IPS-15b (cell line): ENCODE measurements at regions not wholly inside any gene's neighbourhood (a gene's known extent, or its start where the extent isn't known, plus 50 kb on each side); places are given as distances from the start of the nearest gene placed in this dataset.

Experiments
- H3K27me3 ChIP-seq: one replicate; pipeline ENCODE4 v1.6.1; 2013; ENCODE audit warnings: low read length; ENCODE audit not compliant: control insufficient read depth, insufficient read depth
- H3K36me3 ChIP-seq: one replicate; pipeline ENCODE4 v1.6.1; 2013; ENCODE audit warnings: low read length; ENCODE audit not compliant: control insufficient read depth, insufficient read depth
- H3K4me1 ChIP-seq: one replicate; pipeline ENCODE4 v1.6.1; 2013; ENCODE audit warnings: mild to moderate bottlenecking, low read length; ENCODE audit not compliant: control insufficient read depth, insufficient read depth
- H3K4me3 ChIP-seq: one replicate; pipeline ENCODE4 v1.5.1; 2013; ENCODE audit warnings: low read depth, low read length
- H3K9ac ChIP-seq: one replicate; pipeline ENCODE4 v1.6.1; 2013; ENCODE audit warnings: low read depth, mild to moderate bottlenecking, low read length
- H3K9me3 ChIP-seq: one replicate; pipeline ENCODE4 v1.6.1; 2013; ENCODE audit warnings: mild to moderate bottlenecking, low read length; ENCODE audit not compliant: control insufficient read depth, insufficient read depth

DNA sequence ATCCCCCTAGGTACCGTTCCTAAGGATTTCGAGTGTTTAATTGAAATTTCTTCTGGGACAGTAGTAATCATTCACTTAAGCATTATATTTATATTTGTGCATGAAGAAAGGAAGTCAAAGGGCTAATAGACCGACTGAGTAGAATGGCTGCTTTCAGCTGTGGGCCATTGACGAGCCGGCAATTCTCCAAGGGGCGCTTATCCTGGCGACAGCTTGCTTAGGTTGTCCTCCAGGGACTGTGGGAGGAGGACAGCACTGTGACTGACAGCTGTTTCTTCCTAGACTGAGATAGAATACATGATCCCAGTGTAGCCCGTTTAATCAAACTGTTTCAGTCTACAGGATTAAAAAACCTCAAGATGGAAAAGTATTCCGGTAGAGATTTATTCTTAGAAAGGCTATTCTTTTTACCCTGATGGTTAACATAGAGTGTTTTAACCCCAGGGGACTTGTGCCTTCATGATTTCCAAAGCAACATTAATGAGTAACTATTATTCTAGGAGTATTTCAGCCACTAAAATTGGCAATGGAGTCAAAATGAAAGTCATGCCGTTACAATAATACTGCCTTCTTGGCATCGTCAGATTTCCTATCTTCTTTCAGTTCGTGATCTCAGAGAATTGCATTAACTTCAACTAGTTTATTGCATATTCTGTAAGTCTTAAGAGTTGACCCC, 943.1 kb upstream of the WWC1 start:
- Histone ChIP-seq H3K4me1 (no peaks in the 10 kb centered on the region), H3K9ac (no peak overlapping the region), H3K36me3 (no peaks in the 10 kb centered on the region), H3K9me3 (no peaks in the 10 kb centered on the region), H3K27me3 (no peaks in the 10 kb centered on the region), H3K4me3 (no peak overlapping the region)

GRCh38 chr5:167348980-167349379, 942.5 kb upstream of the WWC1 start:
- Histone ChIP-seq H3K4me3 (no peak overlapping the region), H3K9ac (no peak overlapping the region), H3K4me1 (no peaks in the 10 kb centered on the region), H3K9me3 (no peaks in the 10 kb centered on the region), H3K27me3 (no peaks in the 10 kb centered on the region), H3K36me3 (no peaks in the 10 kb centered on the region)

DNA sequence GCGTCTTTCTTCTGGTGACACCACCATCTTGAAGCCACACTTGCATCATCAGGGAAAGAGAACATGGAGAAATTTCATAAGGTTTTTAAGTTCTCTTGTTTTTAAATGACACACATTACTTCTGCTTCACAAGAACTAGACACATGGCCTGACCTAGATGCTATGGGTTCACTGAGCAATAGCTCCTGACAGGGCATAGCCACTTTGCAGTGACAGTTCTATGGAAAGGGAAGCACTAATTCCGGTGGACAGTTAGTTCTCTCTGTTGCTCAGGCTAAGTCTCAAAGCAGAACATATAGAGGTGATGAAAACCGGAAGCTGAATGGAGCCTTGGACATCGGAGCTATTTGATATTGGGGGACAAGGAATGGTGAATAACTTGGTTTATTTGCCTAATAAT, 940.1 kb upstream of the WWC1 start:
- Histone ChIP-seq H3K9ac (no peak overlapping the region), H3K4me3 (no peak overlapping the region)

DNA sequence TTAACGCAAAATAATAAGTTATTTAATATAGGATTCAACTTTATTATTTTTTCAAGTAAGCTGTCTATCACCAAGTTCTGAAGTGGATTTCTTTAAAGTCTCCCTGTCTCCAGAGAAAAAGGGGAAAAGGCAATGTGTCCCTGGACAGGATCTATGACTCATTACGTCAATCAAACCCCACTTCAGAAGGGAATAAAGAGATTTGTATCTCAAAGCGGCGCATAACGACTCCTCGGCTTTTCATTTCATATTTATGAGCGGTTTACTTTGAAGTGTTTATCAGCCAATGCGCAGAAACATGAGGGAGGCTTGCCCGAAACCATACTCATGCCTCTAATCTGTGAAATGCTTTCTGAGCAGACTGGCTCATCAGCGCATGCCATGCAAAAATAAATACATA, 938.6 kb upstream of the WWC1 start:
- no peak overlapping the region for H3K4me3 ChIP-seq
- no peaks in the 10 kb centered on the region for H3K36me3 ChIP-seq
- H3K9ac ChIP-seq: no peak overlapping the region
- no peaks in the 10 kb centered on the region for H3K27me3 ChIP-seq
- peaks cover 13% of the 10 kb centered on the region for H3K4me1 ChIP-seq
- no peaks in the 10 kb centered on the region for H3K9me3 ChIP-seq

More for the DNA sequence above, 940.1 kb upstream of the WWC1 start:
- Histone ChIP-seq H3K27me3 (no peaks in the 10 kb centered on the region), H3K4me1 (peaks cover 11% of the 10 kb centered on the region), H3K36me3 (no peaks in the 10 kb centered on the region), H3K9me3 (no peaks in the 10 kb centered on the region)

GRCh38 chr5:167355346-167355745, 936.1 kb upstream of the WWC1 start:
- Histone ChIP-seq H3K36me3 (no peaks in the 10 kb centered on the region), H3K4me3 (no peak overlapping the region), H3K9ac (no peak overlapping the region), H3K27me3 (no peaks in the 10 kb centered on the region), H3K4me1 (peaks cover 23% of the 10 kb centered on the region), H3K9me3 (no peaks in the 10 kb centered on the region)

GRCh38 chr5:167356374-167356773, 935.1 kb upstream of the WWC1 start:
- Histone ChIP-seq H3K9me3 (no peaks in the 10 kb centered on the region), H3K27me3 (no peaks in the 10 kb centered on the region), H3K9ac (no peak overlapping the region), H3K4me3 (no peak overlapping the region), H3K36me3 (no peaks in the 10 kb centered on the region), H3K4me1 (peaks cover 23% of the 10 kb centered on the region)

DNA sequence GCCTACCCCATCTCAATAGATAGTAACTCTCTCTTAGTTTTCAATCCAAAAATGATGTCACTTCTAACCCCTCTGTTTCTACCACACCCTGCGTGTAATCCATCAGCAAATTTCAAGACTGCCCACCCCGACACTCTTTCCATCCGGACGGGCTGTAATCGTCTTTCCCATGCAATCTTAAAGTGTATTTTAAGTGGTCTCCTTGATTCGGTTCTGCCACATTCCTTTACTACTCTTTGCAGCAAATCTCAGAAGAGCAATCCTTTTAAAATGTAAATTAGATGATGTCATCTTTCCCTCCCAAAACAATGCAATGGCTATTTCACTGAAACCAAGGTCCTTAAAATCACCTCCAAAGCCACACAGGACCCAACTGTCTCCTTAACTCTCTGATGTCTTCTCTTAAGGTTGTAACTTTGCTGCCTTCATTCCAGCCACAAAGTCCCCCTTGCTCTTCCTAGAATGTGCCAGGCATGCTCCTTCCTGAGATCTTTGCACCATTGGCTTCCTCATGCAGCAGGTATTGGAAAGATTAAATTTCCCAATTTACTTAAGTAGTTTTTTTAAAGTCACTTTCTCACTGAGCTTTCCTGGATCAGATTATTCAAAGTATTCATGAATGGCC, 932.5 kb upstream of the WWC1 start:
- Histone ChIP-seq H3K4me1 (peaks cover 23% of the 10 kb centered on the region), H3K27me3 (no peaks in the 10 kb centered on the region), H3K9me3 (no peaks in the 10 kb centered on the region), H3K4me3 (peak overlapping the region; percentile 33), H3K9ac (no peak overlapping the region), H3K36me3 (no peaks in the 10 kb centered on the region)

- H3K4me3 ChIP-seq: no peak overlapping the region
- no peaks in the 10 kb centered on the region for H3K36me3 ChIP-seq
- H3K9me3 ChIP-seq: no peaks in the 10 kb centered on the region
- no peak overlapping the region for H3K9ac ChIP-seq
- peaks cover 14% of the 10 kb centered on the region for H3K4me1 ChIP-seq
- no peaks in the 10 kb centered on the region for H3K27me3 ChIP-seq
Measured at GRCh38 chr5:167361795-167362194, 929.6 kb upstream of the WWC1 start.

GRCh38 chr5:167363065-167363464, 928.4 kb upstream of the WWC1 start:
- peaks cover 10% of the 10 kb centered on the region for H3K4me1 ChIP-seq
- H3K9ac ChIP-seq: no peak overlapping the region
- no peak overlapping the region for H3K4me3 ChIP-seq
- H3K9me3 ChIP-seq: no peaks in the 10 kb centered on the region
- no peaks in the 10 kb centered on the region for H3K27me3 ChIP-seq
- H3K36me3 ChIP-seq: no peaks in the 10 kb centered on the region

DNA sequence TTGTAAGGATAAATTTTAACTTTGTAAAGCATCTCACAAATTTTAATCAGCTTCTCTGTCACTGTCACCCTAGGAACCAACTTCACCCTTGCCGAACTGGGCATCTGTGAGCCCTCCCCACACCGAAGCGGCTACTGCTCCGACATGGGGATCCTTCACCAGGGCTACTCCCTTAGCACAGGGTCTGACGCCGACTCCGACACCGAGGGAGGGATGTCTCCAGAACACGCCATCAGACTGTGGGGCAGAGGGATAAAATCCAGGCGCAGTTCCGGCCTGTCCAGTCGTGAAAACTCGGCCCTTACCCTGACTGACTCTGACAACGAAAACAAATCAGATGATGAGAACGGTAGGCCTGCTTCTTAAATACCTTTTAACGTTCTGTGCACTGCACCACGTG, 916.3 kb upstream of the WWC1 start:
- Histone ChIP-seq H3K9me3 (no peaks in the 10 kb centered on the region), H3K36me3 (no peaks in the 10 kb centered on the region), H3K4me3 (no peak overlapping the region), H3K9ac (no peak overlapping the region), H3K27me3 (no peaks in the 10 kb centered on the region), H3K4me1 (peaks cover 4% of the 10 kb centered on the region)

DNA sequence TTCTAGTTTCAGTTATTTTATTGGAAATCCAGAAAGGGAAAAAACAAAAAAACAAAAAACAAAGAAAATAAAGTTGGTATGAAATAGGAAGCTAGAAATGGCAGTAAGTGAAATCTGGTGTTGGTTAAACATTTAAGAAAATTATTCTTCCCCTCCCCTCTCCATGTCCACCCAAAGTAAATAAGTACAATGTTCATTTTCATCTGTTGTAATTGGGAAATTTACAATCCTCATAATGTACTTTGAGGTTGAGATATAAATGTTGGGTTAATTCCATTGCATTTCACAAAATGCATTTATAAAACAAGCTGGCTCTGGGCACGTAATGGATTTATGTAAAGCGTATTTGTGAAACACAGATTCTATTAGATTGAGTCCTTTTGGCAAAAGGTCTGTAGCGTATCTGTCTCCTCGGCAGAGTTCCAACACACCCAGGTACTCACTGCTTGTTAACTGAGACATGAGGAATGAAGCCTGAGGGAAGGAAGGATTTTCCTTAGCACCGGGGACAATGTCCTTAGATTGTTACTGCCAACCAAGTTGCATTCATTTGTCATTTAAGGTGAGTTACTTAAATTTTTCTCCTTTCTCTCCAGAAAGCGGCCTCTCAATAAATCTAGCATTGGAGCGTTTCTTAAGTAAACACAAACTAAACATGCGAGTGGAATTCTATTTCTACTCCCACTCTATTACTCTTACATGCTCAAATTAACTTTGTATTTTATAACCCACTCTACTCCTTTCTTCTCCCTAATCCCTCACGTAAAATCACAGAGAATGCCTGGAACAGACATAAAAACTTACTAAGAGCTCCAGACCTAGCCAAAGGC, 912.3 kb upstream of the WWC1 start:
- Histone ChIP-seq H3K4me1 (peaks cover 4% of the 10 kb centered on the region), H3K27me3 (no peaks in the 10 kb centered on the region)

DNA sequence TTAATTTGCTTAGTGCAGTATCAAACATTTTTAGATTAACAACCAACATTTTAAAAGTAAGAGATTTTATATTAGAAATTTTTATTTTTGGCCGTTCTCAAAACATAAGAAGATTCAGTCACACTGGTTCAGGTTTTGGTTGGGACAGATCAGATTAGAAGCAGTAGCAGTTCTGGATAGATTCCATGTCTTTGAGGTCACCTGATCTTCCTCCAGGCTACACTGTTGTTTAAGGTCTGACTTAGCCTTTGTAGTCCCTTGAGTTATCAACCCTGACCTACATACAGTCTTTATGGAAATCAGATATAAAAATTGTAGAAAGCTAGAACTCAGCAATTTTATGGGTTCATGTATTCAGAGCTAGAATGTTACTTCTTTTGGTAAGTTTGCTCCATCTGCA, 910.0 kb upstream of the WWC1 start:
- no peaks in the 10 kb centered on the region for H3K9me3 ChIP-seq
- peaks cover 4% of the 10 kb centered on the region for H3K4me1 ChIP-seq
- H3K36me3 ChIP-seq: no peaks in the 10 kb centered on the region
- no peaks in the 10 kb centered on the region for H3K27me3 ChIP-seq
- no peak overlapping the region for H3K4me3 ChIP-seq
- no peak overlapping the region for H3K9ac ChIP-seq

More for the DNA sequence above, 912.3 kb upstream of the WWC1 start:
- H3K9me3 ChIP-seq: no peaks in the 10 kb centered on the region
- H3K9ac ChIP-seq: no peak overlapping the region
- H3K4me3 ChIP-seq: no peak overlapping the region
- no peaks in the 10 kb centered on the region for H3K36me3 ChIP-seq
